PC-9 (cell line): ENCODE measurements at regions not wholly inside any gene's neighbourhood (a gene's known extent, or its start where the extent isn't known, plus 50 kb on each side); places are given as distances from the start of the nearest gene placed in this dataset.
A peak's percentile ranks its signal among the peaks of the same experiment; 100 is the strongest.

ENCODE experiments used
- BruUV-seq: library from RNA; stranded (reverse); fragments of 400-500 nt; replicated peaks from 2 replicates; lab custom pipeline; 2021; lab: Mats Ljungman, UMichigan
- CTCF ChIA-PET: fragments of 300-600 bp; sonication (Branson Sonifier 250); formaldehyde crosslinking; loops from one replicate; lab custom pipeline; 2022; ENCODE audit warnings: antibody characterized with exemption; lab: Charles Lee
- POLR2A ChIA-PET: fragments of 300-600 bp; sonication (Branson Sonifier 250); formaldehyde crosslinking; loops from one replicate; lab custom pipeline; 2022; ENCODE audit warnings: antibody characterized with exemption; ENCODE audit not compliant: unreplicated experiment; lab: Charles Lee
- DNase-seq, 2 experiments: peaks; one replicate each; pipeline versions ENCODE4 v3.0.0 to v3.0.0-alpha.2; 2015 to 2022; ENCODE audit warnings: mixed read lengths in 1 of 2
- H2AFZ ChIP-seq: fragments of 200-600 bp; sonication (generic); 2 replicates; pipeline ENCODE4 v1.8.1; 2017; ENCODE audit warnings: antibody characterized with exemption
- H3F3A ChIP-seq: fragments of 200-600 bp; sonication (generic); 2 replicates; pipeline ENCODE4 v1.8.1; 2017; ENCODE audit warnings: antibody characterized with exemption, mild to moderate bottlenecking, low read depth; ENCODE audit not compliant: insufficient read depth
- H3K27ac ChIP-seq: fragments of 200-600 bp; sonication (generic); 2 replicates; pipeline ENCODE4 v1.6.1; 2016; ENCODE audit warnings: mixed run types
- H3K27me3 ChIP-seq: fragments of 200-600 bp; sonication (generic); 2 replicates; pipeline ENCODE4 v1.6.1; 2016; ENCODE audit warnings: low read depth, mixed run types; ENCODE audit not compliant: insufficient read depth
- H3K36me3 ChIP-seq: fragments of 200-600 bp; sonication (generic); 2 replicates; pipeline ENCODE4 v1.6.1; 2016; ENCODE audit warnings: low read depth, mixed run types
- H3K4me1 ChIP-seq: fragments of 200-600 bp; sonication (generic); replicated peaks from 2 replicates; pipeline ENCODE4 v1.6.1; 2016; ENCODE audit warnings: mixed run types; ENCODE audit not compliant: insufficient read depth
- H3K4me2 ChIP-seq: fragments of 200-600 bp; sonication (generic); 2 replicates; pipeline ENCODE4 v1.6.1; 2017; ENCODE audit warnings: mixed run types
- H3K4me3 ChIP-seq: fragments of 200-600 bp; sonication (generic); 2 replicates; pipeline ENCODE4 v1.6.1; 2016; ENCODE audit warnings: mixed run types
- H3K79me2 ChIP-seq: fragments of 200-600 bp; sonication (generic); 2 replicates; pipeline ENCODE4 v1.6.1; 2017; ENCODE audit warnings: low read depth, mixed run types
- H3K9me2 ChIP-seq: fragments of 200-600 bp; sonication (generic); 2 replicates; pipeline ENCODE4 v1.8.1; 2017; ENCODE audit warnings: mild to moderate bottlenecking; ENCODE audit not compliant: insufficient read depth
- H3K9me3 ChIP-seq: fragments of 200-600 bp; sonication (generic); 2 replicates; pipeline ENCODE4 v1.8.1; 2016; ENCODE audit warnings: low read depth; ENCODE audit not compliant: insufficient read depth
- H4K20me1 ChIP-seq: fragments of 200-600 bp; sonication (generic); 2 replicates; pipeline ENCODE4 v1.8.1; 2017; ENCODE audit not compliant: insufficient read depth
- CTCF ChIP-seq: fragments of 200-600 bp; sonication (generic); conservative IDR thresholded peaks from 2 replicates; pipeline ENCODE4 v1.6.1; 2017; ENCODE audit warnings: mixed run types, antibody characterized with exemption, mild to moderate bottlenecking, moderate library complexity
- EZH2 ChIP-seq: fragments of 200-600 bp; sonication (generic); IDR thresholded peaks from 2 replicates; pipeline ENCODE4 v1.8.0; 2017; ENCODE audit warnings: antibody characterized with exemption, low read depth
- intact Hi-C: fragments of 100-400 bp; cut with micrococcal nuclease; formaldehyde crosslinking; loops from one replicate; pipeline ENCODE4 v1.10.0; 2022; ENCODE audit not compliant: unreplicated experiment

DNA sequence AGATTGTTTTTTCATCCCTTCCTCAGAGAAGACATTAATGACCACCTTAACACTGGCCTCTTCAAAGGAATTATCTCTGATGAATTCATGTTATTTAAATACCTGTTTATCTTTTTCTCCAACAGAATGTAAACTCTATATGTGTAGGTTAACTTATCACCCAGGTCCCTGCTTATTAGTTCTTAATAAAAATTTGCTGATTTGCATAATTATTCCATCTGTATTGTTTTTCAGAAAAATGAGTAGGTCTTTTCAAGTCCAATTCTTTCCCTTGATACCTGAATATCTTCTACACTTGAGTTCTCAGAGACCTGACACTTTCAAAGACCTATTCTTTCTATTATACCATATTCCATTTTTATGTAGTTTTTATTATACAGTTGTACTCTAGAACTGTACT is 886.7 kb upstream of the TMPRSS15 start:
- Histone ChIP-seq H3K4me3 (no peak overlapping the region), H3K79me2 (no peaks in the 10 kb centered on the region), H3K36me3 (no peaks in the 10 kb centered on the region), H3K27ac (no peak overlapping the region), H3K9me2 (no peaks in the 10 kb centered on the region), H2AFZ (no peak overlapping the region), H3K4me1 (no peaks in the 10 kb centered on the region), H3F3A (no peaks in the 10 kb centered on the region), H3K27me3 (no peaks in the 10 kb centered on the region), H3K4me2 (no peak overlapping the region), H3K9me3 (no peaks in the 10 kb centered on the region), H4K20me1 (no peaks in the 10 kb centered on the region)
- ChIA-PET POLR2A (no interaction called here), CTCF (no interaction called here)
- intact Hi-C loops = no loop called here
- no peak for DNase-seq
- BruUV-seq = no TSS peak
- TF ChIP-seq EZH2 = no peak

GRCh38 chr21:19320291-19320690 is 916.7 kb upstream of the TMPRSS15 start:
- no peaks in the 10 kb centered on the region for H3K36me3 ChIP-seq
- no peaks in the 10 kb centered on the region for H3K9me3 ChIP-seq

DNA sequence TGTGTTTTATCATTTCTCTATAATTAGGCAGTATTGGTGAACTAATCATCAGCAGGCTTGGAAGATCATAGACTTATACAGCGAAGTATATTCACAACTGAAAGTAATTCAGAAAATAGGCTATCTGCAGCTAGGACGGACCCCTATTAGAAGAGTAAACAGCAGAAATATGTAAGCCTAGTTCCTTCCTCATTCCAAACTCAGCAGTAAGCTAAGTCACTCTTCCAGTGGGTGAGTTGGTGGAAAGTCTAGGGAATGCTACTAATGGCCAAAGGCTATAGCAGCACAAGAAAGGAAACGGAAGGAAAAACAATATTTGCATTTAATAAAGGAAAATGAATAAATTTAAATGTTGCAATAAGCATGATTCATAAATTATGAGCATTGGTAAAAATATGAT is 918.1 kb upstream of the TMPRSS15 start:
- H3K9me2 ChIP-seq = no peaks in the 10 kb centered on the region
- BruUV-seq = no TSS peak
- ChIA-PET CTCF (no interaction called here), POLR2A (interaction anchor here (0.7 kb wide), 1 partner anchor 1064 kb away, joined by 3 read pairs; no protein-coding TSS in a partner anchor)
- intact Hi-C loops = no loop called here
- no peak overlapping the region for H3K4me3 ChIP-seq
- H3K27me3 ChIP-seq = no peaks in the 10 kb centered on the region
- H2AFZ ChIP-seq = no peak overlapping the region
- H3K4me1 ChIP-seq = no peaks in the 10 kb centered on the region
- H3F3A ChIP-seq = no peaks in the 10 kb centered on the region
- H3K36me3 ChIP-seq = no peaks in the 10 kb centered on the region
- DNase-seq = peak in 1 of 2 experiments; percentile 36
- no peaks in the 10 kb centered on the region for H4K20me1 ChIP-seq
- H3K27ac ChIP-seq = no peak overlapping the region
- TF ChIP-seq CTCF (no peak), EZH2 (no peak)
- no peaks in the 10 kb centered on the region for H3K9me3 ChIP-seq
- H3K79me2 ChIP-seq = no peaks in the 10 kb centered on the region
- H3K4me2 ChIP-seq = no peak overlapping the region

More at GRCh38 chr21:19320291-19320690, 916.7 kb upstream of the TMPRSS15 start:
- no peaks in the 10 kb centered on the region for H4K20me1 ChIP-seq
- H3K9me2 ChIP-seq = no peaks in the 10 kb centered on the region
- no peak overlapping the region for H2AFZ ChIP-seq
- intact Hi-C loops = no loop called here
- BruUV-seq = no TSS peak
- ChIA-PET POLR2A (no interaction called here), CTCF (interaction anchor here (0.6 kb wide), 1 partner anchor 57 kb away, joined by 7 read pairs; no protein-coding TSS in a partner anchor)
- no peak overlapping the region for H3K27ac ChIP-seq
- H3K4me1 ChIP-seq = no peaks in the 10 kb centered on the region
- H3K79me2 ChIP-seq = no peaks in the 10 kb centered on the region
- no peak overlapping the region for H3K4me3 ChIP-seq
- no peak overlapping the region for H3K4me2 ChIP-seq
- DNase-seq = no peak
- no peak for TF ChIP-seq CTCF
- TF ChIP-seq EZH2 = no peak
- H3F3A ChIP-seq = no peaks in the 10 kb centered on the region
- no peaks in the 10 kb centered on the region for H3K27me3 ChIP-seq

DNA sequence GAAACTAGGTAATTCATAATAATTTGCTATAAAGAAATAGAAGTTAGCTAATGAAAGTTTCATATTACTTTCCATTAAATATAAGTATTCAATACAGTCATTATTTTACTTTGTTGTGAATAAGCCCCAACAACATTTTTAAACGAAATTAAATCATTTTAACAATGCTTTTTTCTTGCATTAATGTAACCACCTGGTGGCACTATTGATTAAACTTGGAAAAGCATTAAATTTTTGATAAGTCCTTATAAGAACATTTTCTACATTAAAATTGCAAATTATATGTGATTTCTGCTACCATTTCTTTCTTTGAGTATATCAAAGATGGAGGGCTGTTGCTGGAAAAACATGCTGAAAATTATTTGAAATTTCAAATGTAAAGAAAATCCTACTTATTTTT is 918.8 kb upstream of the TMPRSS15 start:
- ChIA-PET POLR2A (no interaction called here), CTCF (interaction anchor here (0.6 kb wide), 1 partner anchor 521 kb away, joined by 9 read pairs; no protein-coding TSS in a partner anchor)
- H3K9me2 ChIP-seq = no peaks in the 10 kb centered on the region
- BruUV-seq = no TSS peak
- intact Hi-C loops = no loop called here
- TF ChIP-seq EZH2 = no peak
- TF ChIP-seq CTCF = no peak; the same call in 1 of the 2 replicates
- H3K4me1 ChIP-seq = no peaks in the 10 kb centered on the region
- H3K79me2 ChIP-seq = no peaks in the 10 kb centered on the region
- H3K4me3 ChIP-seq = no peak overlapping the region
- no peaks in the 10 kb centered on the region for H3F3A ChIP-seq
- no peaks in the 10 kb centered on the region for H3K27me3 ChIP-seq
- no peak overlapping the region for H3K27ac ChIP-seq
- H3K9me3 ChIP-seq = no peaks in the 10 kb centered on the region
- H3K4me2 ChIP-seq = no peak overlapping the region
- H4K20me1 ChIP-seq = no peaks in the 10 kb centered on the region
- H2AFZ ChIP-seq = no peak overlapping the region
- no peaks in the 10 kb centered on the region for H3K36me3 ChIP-seq
- DNase-seq = no peak
